H1 (cell line): ENCODE measurements at regions not wholly inside any gene's neighbourhood (a gene's known extent, or its start where the extent isn't known, plus 50 kb on each side); places are given as distances from the start of the nearest gene placed in this dataset.

Experiments used
- CTCF ChIA-PET: fragments of 300-600 bp; sonication (Branson Sonifier 250); formaldehyde crosslinking; loops from one replicate; lab custom pipeline; 2021; ENCODE audit not compliant: partially characterized antibody; lab: Charles Lee
- POLR2A ChIA-PET: fragments of 300-600 bp; sonication (Branson Sonifier 250); formaldehyde crosslinking; loops from one replicate; lab custom pipeline; 2021; ENCODE audit warnings: inconsistent platforms; ENCODE audit not compliant: partially characterized antibody; lab: Charles Lee
- DNase-seq, 2 experiments: peaks; one replicate each; pipeline versions ENCODE4 v3.0.0 to v3.0.0-alpha.2; 2010 to 2022; ENCODE audit warnings: low spot score in 2 of 2, low read depth in 1 of 2, mixed read lengths in 1 of 2
- FAIRE-seq: peaks from 2 replicates; lab custom pipeline; 2011; peaks lifted over from hg19 to GRCh38; lab: Jason Lieb, UNC
- H2AFZ ChIP-seq: 2 replicates; pipeline ENCODE4 v1.8.1; 2012; ENCODE audit warnings: low read length, inconsistent platforms
- H2AK5ac ChIP-seq: 2 replicates; pipeline ENCODE4 v1.6.1; 2013; ENCODE audit warnings: low read depth, low read length
- H2BK120ac ChIP-seq: replicated peaks from 2 replicates; pipeline ENCODE3; 2013; ENCODE audit warnings: low read depth, low read length, inconsistent platforms
- H2BK12ac ChIP-seq: 2 replicates; pipeline ENCODE4 v1.6.1; 2013; ENCODE audit warnings: low read depth, low read length
- H2BK15ac ChIP-seq: 2 replicates; pipeline ENCODE4 v1.6.1; 2013; ENCODE audit warnings: low read length
- H2BK20ac ChIP-seq: 2 replicates; pipeline ENCODE4 v1.6.1; 2013; ENCODE audit warnings: low read length
- H2BK5ac ChIP-seq: 2 replicates; pipeline ENCODE4 v1.6.1; 2013; ENCODE audit warnings: low read depth, low read length
- H3K14ac ChIP-seq: 2 replicates; pipeline ENCODE4 v1.6.1; 2013; ENCODE audit warnings: inconsistent platforms; ENCODE audit not compliant: insufficient read length
- H3K18ac ChIP-seq: 2 replicates; pipeline ENCODE4 v1.6.1; 2013; ENCODE audit warnings: low read length; ENCODE audit errors: extremely low read depth
- H3K23ac ChIP-seq: 2 replicates; pipeline ENCODE4 v1.6.1; 2013; ENCODE audit warnings: inconsistent platforms; ENCODE audit not compliant: insufficient read length
- H3K23me2 ChIP-seq: 2 replicates; pipeline ENCODE4 v1.6.1; 2013; ENCODE audit warnings: low read depth, low read length
- H3K27ac ChIP-seq: 2 replicates; pipeline ENCODE4 v1.6.1; 2011; ENCODE audit warnings: low read depth, low read length, inconsistent platforms
- H3K27me3 ChIP-seq, 4 experiments: replicated peaks in 1 of 4; 1 replicate in 1 of 4; 2 replicates in 3 of 4; pipeline versions ENCODE4 v1.6.1 to v1.8.1; 2011 to 2013; ENCODE audit warnings: low read length in 3 of 4, mild to moderate bottlenecking in 3 of 4, inconsistent platforms in 2 of 4, mixed read lengths in 2 of 4, moderate library complexity in 1 of 4; ENCODE audit not compliant: control insufficient read depth in 3 of 4, insufficient read depth in 3 of 4; ENCODE audit errors: extremely low read depth in 1 of 4
- H3K36me3 ChIP-seq, 4 experiments: 2 replicates each; pipeline versions ENCODE4 v1.6.1 to v1.8.1; 2011 to 2013; ENCODE audit warnings: mild to moderate bottlenecking in 4 of 4, low read length in 3 of 4, moderate library complexity in 2 of 4, control low read depth in 1 of 4, inconsistent platforms in 1 of 4; ENCODE audit not compliant: insufficient read depth in 4 of 4, control insufficient read depth in 2 of 4
- H3K4ac ChIP-seq: replicated peaks from 2 replicates; pipeline ENCODE3; 2013; ENCODE audit warnings: low read length, low read depth, mixed read lengths, inconsistent platforms; ENCODE audit not compliant: insufficient read length
- H3K4me1 ChIP-seq, 4 experiments: replicated peaks in 1 of 4; 1 replicate in 1 of 4; 2 replicates in 3 of 4; pipeline versions ENCODE4 v1.6.1 to v1.8.1; 2011 to 2013; ENCODE audit warnings: low read length in 3 of 4, inconsistent platforms in 2 of 4, mixed read lengths in 1 of 4; ENCODE audit not compliant: insufficient read depth in 4 of 4, control insufficient read depth in 3 of 4
- H3K4me2 ChIP-seq, 2 experiments: 2 replicates each; pipeline versions ENCODE4 v1.6.1 to v1.8.1; 2011 to 2013; ENCODE audit warnings: low read depth in 2 of 2, low read length in 2 of 2, control low read depth in 1 of 2, inconsistent platforms in 1 of 2, mild to moderate bottlenecking in 1 of 2; ENCODE audit not compliant: insufficient read depth in 1 of 2
- H3K4me3 ChIP-seq, 4 experiments: fragments of 200-600, 300-600 bp in 1 of 4; sonication (generic), shearing (Covaris generic), sonication (Bioruptor Twin) in 1 of 4; 2 replicates each; pipeline versions ENCODE4 v1.5.1 to v1.8.1; 2011 to 2016; ENCODE audit warnings: low read length in 4 of 4, low read depth in 3 of 4, control low read depth in 2 of 4, inconsistent platforms in 2 of 4, mild to moderate bottlenecking in 2 of 4, mixed read lengths in 1 of 4, moderate library complexity in 1 of 4; ENCODE audit not compliant: insufficient read depth in 2 of 4; ENCODE audit errors: extremely low read depth in 1 of 4
- H3K56ac ChIP-seq: replicated peaks from 2 replicates; pipeline ENCODE3; 2013; ENCODE audit warnings: low read depth, mild to moderate bottlenecking, mixed read lengths, low read length, inconsistent platforms; ENCODE audit not compliant: insufficient read length
- H3K79me1 ChIP-seq: 2 replicates; pipeline ENCODE4 v1.6.1; 2013; ENCODE audit warnings: low read depth, low read length, control low read depth
- H3K79me2 ChIP-seq, 2 experiments: 2 replicates each; pipeline versions ENCODE4 v1.6.1 to v1.8.1; 2012 to 2013; ENCODE audit warnings: low read length in 2 of 2, mild to moderate bottlenecking in 2 of 2, inconsistent platforms in 1 of 2; ENCODE audit not compliant: insufficient read depth in 2 of 2, control insufficient read depth in 1 of 2
- H3K9ac ChIP-seq, 4 experiments: replicated peaks in 1 of 4; 1 replicate in 1 of 4; 2 replicates in 3 of 4; pipeline versions ENCODE4 v1.6.1 to v1.8.1; 2011 to 2013; ENCODE audit warnings: low read depth in 3 of 4, low read length in 3 of 4, control low read depth in 2 of 4, mild to moderate bottlenecking in 2 of 4, moderate library complexity in 2 of 4, inconsistent platforms in 1 of 4; ENCODE audit errors: extremely low read depth in 1 of 4
- H3K9me3 ChIP-seq, 2 experiments: 2 replicates each; pipeline versions ENCODE4 v1.6.1 to v1.8.1; 2012 to 2013; ENCODE audit warnings: mild to moderate bottlenecking in 2 of 2, moderate library complexity in 2 of 2, control low read depth in 1 of 2, inconsistent platforms in 1 of 2, low read depth in 1 of 2, low read length in 1 of 2, mixed read lengths in 1 of 2; ENCODE audit not compliant: insufficient read depth in 2 of 2
- H4K20me1 ChIP-seq, 2 experiments: replicated peaks in 1 of 2; 2 replicates each; pipeline versions ENCODE3 to v1.8.1; 2011 to 2013; ENCODE audit warnings: inconsistent platforms in 2 of 2, low read length in 2 of 2, mild to moderate bottlenecking in 1 of 2; ENCODE audit not compliant: insufficient read depth in 2 of 2, control insufficient read depth in 1 of 2
- H4K5ac ChIP-seq: 2 replicates; pipeline ENCODE4 v1.6.1; 2013; ENCODE audit warnings: low read length, low read depth, mixed read lengths, inconsistent platforms; ENCODE audit not compliant: insufficient read length
- H4K8ac ChIP-seq: 2 replicates; pipeline ENCODE4 v1.8.0; 2013; ENCODE audit warnings: mild to moderate bottlenecking, moderate library complexity, low read length, inconsistent platforms; ENCODE audit not compliant: insufficient read depth; ENCODE audit errors: extremely low read depth
- H4K91ac ChIP-seq: replicated peaks from 2 replicates; pipeline ENCODE3; 2013; ENCODE audit warnings: low read length, mixed read lengths, inconsistent platforms; ENCODE audit not compliant: insufficient read length
- CREB1 ChIP-seq: IDR thresholded peaks from 2 replicates; pipeline ENCODE4 v1.6.1; 2012; ENCODE audit warnings: inconsistent platforms
- CTCF ChIP-seq, 3 experiments: IDR thresholded peaks; 1 replicate in 2 of 3; 2 replicates in 1 of 3; pipeline versions ENCODE4 v1.5.1 to v1.6.1; 2011; ENCODE audit warnings: low read length in 3 of 3, mild to moderate bottlenecking in 3 of 3, inconsistent platforms in 2 of 3, low read depth in 1 of 3, moderate library complexity in 1 of 3; ENCODE audit not compliant: insufficient read depth in 1 of 3; ENCODE audit errors: control extremely low read depth in 1 of 3
- JUND ChIP-seq: IDR thresholded peaks from 2 replicates; pipeline ENCODE4 v1.6.1; 2011; ENCODE audit warnings: mild to moderate bottlenecking, improper control_type of control experiment, low read length
- POLR2A ChIP-seq, 2 experiments: IDR thresholded peaks; 1 replicate in 1 of 2; 2 replicates in 1 of 2; pipeline ENCODE4 v1.6.1; 2011; ENCODE audit warnings: low read depth in 2 of 2, low read length in 2 of 2, mild to moderate bottlenecking in 2 of 2; ENCODE audit errors: control extremely low read depth in 1 of 2
- SP1 ChIP-seq: IDR thresholded peaks from 2 replicates; pipeline ENCODE4 v1.6.1; 2011; ENCODE audit warnings: low read depth, low read length
- TAF1 ChIP-seq: IDR thresholded peaks from 2 replicates; pipeline ENCODE4 v1.6.1; 2011; ENCODE audit warnings: mild to moderate bottlenecking, low read depth, low read length
- WGBS, 2 experiments: shearing (Covaris generic) in 1 of 2; methylation state at CpG; one replicate each; pipeline versions ENCODE4 v1.1.6 to v1.1.7; 2013 to 2015; ENCODE audit warnings: low lambda C conversion rate in 2 of 2, mixed read lengths in 2 of 2, inconsistent platforms in 1 of 2, low coverage in 1 of 2, missing lambda C conversion rate in 1 of 2; ENCODE audit not compliant: insufficient replicate concordance in 2 of 2, insufficient coverage in 1 of 2, insufficient read length in 1 of 2; ENCODE audit errors: extremely low coverage in 1 of 2, missing lambda C conversion rate in 1 of 2; 5-methylcytosine and 5-hydroxymethylcytosine counted together

- H3K9me3 ChIP-seq: no peaks in the 10 kb centered on the region
- H4K91ac ChIP-seq: no peak overlapping the region
- H3K23ac ChIP-seq: no peak overlapping the region
- no peak overlapping the region for H3K27ac ChIP-seq
- H3K4me3 ChIP-seq: no peak overlapping the region
- H3K56ac ChIP-seq: no peak overlapping the region
- no peak for FAIRE-seq
- no peaks in the 10 kb centered on the region for H3K27me3 ChIP-seq
- no peaks in the 10 kb centered on the region for H3K4me1 ChIP-seq
- H3K23me2 ChIP-seq: no peaks in the 10 kb centered on the region
- CTCF ChIA-PET: no interaction called here
- WGBS, 2 experiments: 94% methylated on average over 1 of the region's 1 CpG; no CpG with 5 or more reads in 1 of the 2 experiments
- no peak for DNase-seq
- H3K79me2 ChIP-seq: no peaks in the 10 kb centered on the region
- no peaks in the 10 kb centered on the region for H3K79me1 ChIP-seq
- no peak overlapping the region for H3K4ac ChIP-seq
- H3K14ac ChIP-seq: no peak overlapping the region
- H3K9ac ChIP-seq: no peak overlapping the region
- H2BK15ac ChIP-seq: no peak overlapping the region
- H3K36me3 ChIP-seq: no peaks in the 10 kb centered on the region
- no peak overlapping the region for H3K4me2 ChIP-seq
- no peak overlapping the region for H2AFZ ChIP-seq
- H2AK5ac ChIP-seq: no peak overlapping the region
- no peak overlapping the region for H2BK20ac ChIP-seq
- H2BK12ac ChIP-seq: no peak overlapping the region
- no peak overlapping the region for H4K8ac ChIP-seq
- POLR2A ChIA-PET: no interaction called here
- H2BK120ac ChIP-seq: no peak overlapping the region
- TF ChIP-seq POLR2A (IDR thresholded peaks at IDR 0.05; ENCODE audit: control extremely low read depth in 1 of 2, low read depth in 2 of 2, low read length in 2 of 2): no peak
- no peak for TF ChIP-seq CREB1
- no peak for TF ChIP-seq TAF1
- TF ChIP-seq JUND: no peak
- no peak for TF ChIP-seq SP1
- no peak for TF ChIP-seq CTCF (IDR thresholded peaks at IDR 0.05; ENCODE audit: control extremely low read depth in 1 of 3, insufficient read depth in 1 of 3, low read depth in 1 of 3, low read length in 3 of 3)
- no peak overlapping the region for H4K5ac ChIP-seq
- no peak overlapping the region for H3K18ac ChIP-seq
- no peaks in the 10 kb centered on the region for H4K20me1 ChIP-seq
- H2BK5ac ChIP-seq: no peak overlapping the region
These were observed 57.9 kb upstream of the CNOT2 start for GRCh38 chr12:70185301-70185700.
